ENCODE measurements at regions not wholly inside any gene's neighbourhood (a gene's known extent, or its start where the extent isn't known, plus 50 kb on each side); places are given as distances from the start of the nearest gene placed in this dataset.
A peak's percentile ranks its signal among the peaks of the same experiment; 100 is the strongest.

- no peaks in the 10 kb centered on the region for H3K9me3 ChIP-seq
- no peak overlapping the region for H3K4me3 ChIP-seq
- no peaks in the 10 kb centered on the region for H3K36me3 ChIP-seq (ENCODE audit: low read depth)
- intact Hi-C loops (cut with DNase I, micrococcal nuclease), result no loop called here
- TF ChIP-seq, protein P1, sequence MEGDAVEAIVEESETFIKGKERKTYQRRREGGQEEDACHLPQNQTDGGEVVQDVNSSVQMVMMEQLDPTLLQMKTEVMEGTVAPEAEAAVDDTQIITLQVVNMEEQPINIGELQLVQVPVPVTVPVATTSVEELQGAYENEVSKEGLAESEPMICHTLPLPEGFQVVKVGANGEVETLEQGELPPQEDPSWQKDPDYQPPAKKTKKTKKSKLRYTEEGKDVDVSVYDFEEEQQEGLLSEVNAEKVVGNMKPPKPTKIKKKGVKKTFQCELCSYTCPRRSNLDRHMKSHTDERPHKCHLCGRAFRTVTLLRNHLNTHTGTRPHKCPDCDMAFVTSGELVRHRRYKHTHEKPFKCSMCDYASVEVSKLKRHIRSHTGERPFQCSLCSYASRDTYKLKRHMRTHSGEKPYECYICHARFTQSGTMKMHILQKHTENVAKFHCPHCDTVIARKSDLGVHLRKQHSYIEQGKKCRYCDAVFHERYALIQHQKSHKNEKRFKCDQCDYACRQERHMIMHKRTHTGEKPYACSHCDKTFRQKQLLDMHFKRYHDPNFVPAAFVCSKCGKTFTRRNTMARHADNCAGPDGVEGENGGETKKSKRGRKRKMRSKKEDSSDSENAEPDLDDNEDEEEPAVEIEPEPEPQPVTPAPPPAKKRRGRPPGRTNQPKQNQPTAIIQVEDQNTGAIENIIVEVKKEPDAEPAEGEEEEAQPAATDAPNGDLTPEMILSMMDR (IDR thresholded peaks at IDR 0.05), result no peak
- H3K4me1 ChIP-seq (ENCODE audit: low read depth), result no peaks in the 10 kb centered on the region
- DNase-seq (peak in 1 of 3 donors; percentile 14), ATAC-seq (no peak)
Measured at GRCh38 chr1:53383136-53383870, 55.4 kb upstream of the LRP8 start.

- DNase-seq, result no peak
- Histone ChIP-seq H3K9me3 (no peaks in the 10 kb centered on the region), H3K4me3 (no peak overlapping the region), H3K36me3 (ENCODE audit: low read depth) (no peaks in the 10 kb centered on the region), H3K4me1 (ENCODE audit: low read depth) (no peaks in the 10 kb centered on the region)
- ATAC-seq, result no peak
- TF ChIP-seq, protein P1 (IDR thresholded peaks at IDR 0.05), result no peak
- intact Hi-C loops (cut with DNase I, micrococcal nuclease), result no loop called here
Measured at GRCh38 chr1:53384796-53385195, 56.9 kb upstream of the LRP8 start.

- Histone ChIP-seq H3K9me3 (no peaks in the 10 kb centered on the region), H3K36me3 (ENCODE audit: low read depth) (no peaks in the 10 kb centered on the region), H3K4me1 (ENCODE audit: low read depth) (no peaks in the 10 kb centered on the region), H3K4me3 (no peak overlapping the region)
- no peak for ATAC-seq
- intact Hi-C loops (cut with DNase I, micrococcal nuclease), result no loop called here
- TF ChIP-seq, protein P1 (IDR thresholded peaks at IDR 0.05), result no peak
- DNase-seq, result peak in 1 of 3 donors; percentile 22
Measured at GRCh38 chr1:53385276-53386225, 57.7 kb upstream of the LRP8 start.

DNA sequence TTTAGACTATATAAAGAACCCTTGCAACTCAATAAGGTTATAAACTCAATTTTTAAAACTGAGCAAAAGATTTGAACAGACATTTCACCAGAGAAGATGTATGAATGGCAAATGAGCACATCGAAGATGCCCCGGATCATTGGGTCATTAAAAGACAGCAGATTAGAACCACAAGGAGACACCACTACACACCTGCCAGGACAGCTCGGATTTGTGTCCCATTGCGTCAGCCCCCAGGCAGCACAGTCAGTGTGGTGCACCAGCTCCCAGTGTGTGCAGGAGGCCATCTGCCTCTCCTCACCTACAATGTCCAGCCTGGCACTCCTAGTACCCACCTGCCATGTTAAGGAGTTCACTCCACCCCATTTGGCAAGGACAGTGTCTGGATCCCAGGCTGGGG, 61.1 kb upstream of the LRP8 start:
- TF ChIP-seq, protein P1 (IDR thresholded peaks at IDR 0.05), result no peak
- no peak for ATAC-seq
- Histone ChIP-seq H3K4me3 (no peak overlapping the region), H3K36me3 (ENCODE audit: low read depth) (no peaks in the 10 kb centered on the region), H3K9me3 (no peaks in the 10 kb centered on the region), H3K4me1 (ENCODE audit: low read depth) (no peaks in the 10 kb centered on the region)
- intact Hi-C loops (cut with DNase I, micrococcal nuclease), result no loop called here
- no peak for DNase-seq

GRCh38 chr1:53390261-53390660, 62.4 kb upstream of the LRP8 start:
- TF ChIP-seq, protein P1 (IDR thresholded peaks at IDR 0.05), result no peak
- Histone ChIP-seq H3K9me3 (no peaks in the 10 kb centered on the region), H3K4me1 (ENCODE audit: low read depth) (no peaks in the 10 kb centered on the region), H3K36me3 (ENCODE audit: low read depth) (no peaks in the 10 kb centered on the region), H3K4me3 (no peak overlapping the region)
- DNase-seq, result peak in 2 of 3 donors; percentile 30 to 39
- peak; percentile 8 for ATAC-seq
- intact Hi-C loops (cut with DNase I, micrococcal nuclease), result no loop called here
